ENCODE measurements at regions not wholly inside any gene's neighbourhood (a gene's known extent, or its start where the extent isn't known, plus 50 kb on each side); places are given as distances from the start of the nearest gene placed in this dataset.

- WGBS (ENCODE audit: low lambda C conversion rate), result 7% methylated on average over 1 of the region's 1 CpG
- Histone ChIP-seq H2AFZ (ENCODE audit: low read length) (no peak overlapping the region), H3K27me3 (ENCODE audit: control insufficient read depth in 1 of 2, insufficient read depth in 2 of 2, low read length in 2 of 2) (no peaks in the 10 kb centered on the region), H3K9me3 (ENCODE audit: low read length) (no peaks in the 10 kb centered on the region), H3K36me3 (replicated peaks in 1 of 2; ENCODE audit: control insufficient read depth in 1 of 2, insufficient read depth in 2 of 2, low read length in 2 of 2) (no peaks in the 10 kb centered on the region), H3K79me2 (ENCODE audit: insufficient read depth, low read length) (no peaks in the 10 kb centered on the region), H3K9ac (ENCODE audit: insufficient read depth, low read depth, low read length) (no peak overlapping the region), H4K20me1 (ENCODE audit: insufficient read depth, low read length) (no peaks in the 10 kb centered on the region), H3K27ac (ENCODE audit: extremely low read length, insufficient read depth, low read length) (no peak overlapping the region), H3K4me2 (ENCODE audit: low read depth, low read length) (no peak overlapping the region), H3K4me1 (ENCODE audit: insufficient read depth, low read length) (no peaks in the 10 kb centered on the region), H3K4me3 (replicated peaks in 1 of 3; ENCODE audit: insufficient read depth in 1 of 3, low read depth in 2 of 3, low read length in 3 of 3) (no peak overlapping the region)
- DNase-seq (ENCODE audit: low spot score) (no peak), FAIRE-seq (no peak), ATAC-seq (no peak)
- POLR2A ChIA-PET, result no interaction called here
- no TSS peak for BruUV-seq (replicated peaks)
- in situ Hi-C loops (cut with HindIII; ENCODE audit: extremely low pct_ligation_motif_present, low pct_unique_long_range_greater_than_20kb) (no loop called here), intact Hi-C loops (cut with micrococcal nuclease; ENCODE audit: unreplicated experiment) (no loop called here)
- CTCF ChIA-PET (ENCODE audit: low intra/inter-chr PET ratio, low total read pairs), result no interaction called here
- no peak for TF ChIP-seq ESRRA (CRISPR knock-in tag; IDR thresholded peaks at IDR 0.05; ENCODE audit: low read depth)
- no peak for TF ChIP-seq KDM1A (CRISPR knock-in tag; IDR thresholded peaks at IDR 0.05)
- TF ChIP-seq DDIT3 (CRISPR knock-in tag; IDR thresholded peaks at IDR 0.05), result no peak
- no peak for TF ChIP-seq MTF1 (CRISPR knock-in tag; IDR thresholded peaks at IDR 0.05)
- TF ChIP-seq ZBTB37 (CRISPR knock-in tag; IDR thresholded peaks at IDR 0.05), result no peak
- TF ChIP-seq ZBTB42 (CRISPR knock-in tag; IDR thresholded peaks at IDR 0.05), result no peak
- TF ChIP-seq NCOA5 (CRISPR knock-in tag; IDR thresholded peaks at IDR 0.05), result no peak
- no peak for TF ChIP-seq ATF2 (CRISPR knock-in tag; IDR thresholded peaks at IDR 0.05)
- TF ChIP-seq ZNF597 (CRISPR knock-in tag; IDR thresholded peaks at IDR 0.05), result no peak
- TF ChIP-seq ZBTB39 (CRISPR knock-in tag; IDR thresholded peaks at IDR 0.05), result no peak
These were observed 219.5 kb upstream of the GYPC start for GRCh38 chr2:126436411-126436810.

Data from HepG2 (cell line).